Glutamatergic neuron (in vitro differentiated cells): ENCODE measurements at regions not wholly inside any gene's neighbourhood (a gene's known extent, or its start where the extent isn't known, plus 50 kb on each side); places are given as distances from the start of the nearest gene placed in this dataset.
A peak's percentile ranks its signal among the peaks of the same experiment; 100 is the strongest.

Experiments used
- DNase-seq: peaks from one replicate; pipeline ENCODE4 v3.0.0; 2022
- H3K27ac Mint-ChIP-seq: one replicate; pipeline ENCODE4 v1.8.0; 2020; ENCODE audit warnings: mild to moderate bottlenecking, mixed read lengths, inconsistent platforms; ENCODE audit not compliant: unreplicated experiment
- H3K27me3 Mint-ChIP-seq: one replicate; pipeline ENCODE4 v1.8.0; 2020; ENCODE audit warnings: mild to moderate bottlenecking, moderate library complexity, mixed read lengths, inconsistent platforms; ENCODE audit not compliant: unreplicated experiment
- H3K36me3 Mint-ChIP-seq: one replicate; pipeline ENCODE4 v1.8.0; 2020; ENCODE audit warnings: mild to moderate bottlenecking, mixed read lengths, inconsistent platforms; ENCODE audit not compliant: unreplicated experiment
- H3K4me1 Mint-ChIP-seq: one replicate; pipeline ENCODE4 v1.8.0; 2020; ENCODE audit warnings: mild to moderate bottlenecking, low read depth, mixed read lengths, inconsistent platforms; ENCODE audit not compliant: unreplicated experiment
- H3K4me3 Mint-ChIP-seq: one replicate; pipeline ENCODE4 v1.8.0; 2020; ENCODE audit warnings: mild to moderate bottlenecking, mixed read lengths, inconsistent platforms; ENCODE audit not compliant: unreplicated experiment
- H3K9me3 Mint-ChIP-seq: one replicate; pipeline ENCODE4 v1.8.0; 2020; ENCODE audit warnings: mild to moderate bottlenecking, moderate library complexity, mixed read lengths, inconsistent platforms; ENCODE audit not compliant: unreplicated experiment
- TF ChIP-seq, protein P1 (sequence below): fragments of 200-600 bp; sonication (generic); IDR thresholded peaks from one replicate; pipeline ENCODE4 v1.5.0; 2021; ENCODE audit not compliant: partially characterized antibody, unreplicated experiment

GRCh38 chr4:3385711-3386420 is 55.9 kb upstream of the HGFAC start:
- TF ChIP-seq, protein P1, sequence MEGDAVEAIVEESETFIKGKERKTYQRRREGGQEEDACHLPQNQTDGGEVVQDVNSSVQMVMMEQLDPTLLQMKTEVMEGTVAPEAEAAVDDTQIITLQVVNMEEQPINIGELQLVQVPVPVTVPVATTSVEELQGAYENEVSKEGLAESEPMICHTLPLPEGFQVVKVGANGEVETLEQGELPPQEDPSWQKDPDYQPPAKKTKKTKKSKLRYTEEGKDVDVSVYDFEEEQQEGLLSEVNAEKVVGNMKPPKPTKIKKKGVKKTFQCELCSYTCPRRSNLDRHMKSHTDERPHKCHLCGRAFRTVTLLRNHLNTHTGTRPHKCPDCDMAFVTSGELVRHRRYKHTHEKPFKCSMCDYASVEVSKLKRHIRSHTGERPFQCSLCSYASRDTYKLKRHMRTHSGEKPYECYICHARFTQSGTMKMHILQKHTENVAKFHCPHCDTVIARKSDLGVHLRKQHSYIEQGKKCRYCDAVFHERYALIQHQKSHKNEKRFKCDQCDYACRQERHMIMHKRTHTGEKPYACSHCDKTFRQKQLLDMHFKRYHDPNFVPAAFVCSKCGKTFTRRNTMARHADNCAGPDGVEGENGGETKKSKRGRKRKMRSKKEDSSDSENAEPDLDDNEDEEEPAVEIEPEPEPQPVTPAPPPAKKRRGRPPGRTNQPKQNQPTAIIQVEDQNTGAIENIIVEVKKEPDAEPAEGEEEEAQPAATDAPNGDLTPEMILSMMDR: no peak
- Mint-ChIP-seq H3K27ac (no peak overlapping the region), H3K36me3 (peaks cover 9% of the 10 kb centered on the region), H3K4me1 (peaks cover 37% of the 10 kb centered on the region), H3K9me3 (peaks cover 7% of the 10 kb centered on the region), H3K4me3 (no peak overlapping the region), H3K27me3 (peaks cover 10% of the 10 kb centered on the region)
- DNase-seq: no peak

DNA sequence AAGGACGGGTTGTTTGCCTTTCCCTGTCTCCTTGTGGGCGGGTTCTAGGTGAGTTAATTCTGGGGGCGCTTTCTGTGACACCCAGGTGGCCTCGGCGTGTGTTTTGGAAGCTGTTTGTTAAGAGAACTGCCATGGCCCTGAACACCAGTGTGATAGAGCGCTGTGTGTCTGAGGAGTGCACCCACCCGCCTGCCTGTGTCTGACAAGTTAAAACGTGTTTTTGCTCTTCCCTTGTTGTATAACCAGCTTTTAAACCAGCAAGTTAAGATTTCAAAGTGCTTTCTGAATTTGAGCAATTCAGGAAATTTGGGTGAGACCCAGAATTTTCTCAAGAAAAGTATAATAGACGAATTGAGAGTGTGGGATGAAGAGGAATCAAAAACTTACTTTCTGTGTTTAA is 55.2 kb upstream of the HGFAC start:
- Mint-ChIP-seq H3K9me3 (peaks cover 6% of the 10 kb centered on the region), H3K36me3 (peaks cover 2% of the 10 kb centered on the region), H3K4me3 (no peak overlapping the region), H3K27ac (no peak overlapping the region), H3K4me1 (peaks cover 37% of the 10 kb centered on the region), H3K27me3 (peaks cover 8% of the 10 kb centered on the region)
- no peak for DNase-seq
- TF ChIP-seq, protein P1: no peak

GRCh38 chr4:3387154-3387942 is 54.4 kb upstream of the HGFAC start:
- Mint-ChIP-seq H3K36me3 (no peaks in the 10 kb centered on the region), H3K4me3 (no peak overlapping the region), H3K4me1 (peaks cover 42% of the 10 kb centered on the region), H3K27ac (no peak overlapping the region), H3K9me3 (peaks cover 6% of the 10 kb centered on the region), H3K27me3 (peaks cover 8% of the 10 kb centered on the region)
- TF ChIP-seq, protein P1: no peak
- DNase-seq: no peak

GRCh38 chr4:3387943-3388361 is 53.8 kb upstream of the HGFAC start:
- H3K4me3 Mint-ChIP-seq: no peak overlapping the region
- H3K9me3 Mint-ChIP-seq: peaks cover 6% of the 10 kb centered on the region
- no peak for DNase-seq
- H3K27me3 Mint-ChIP-seq: peaks cover 8% of the 10 kb centered on the region
- TF ChIP-seq, protein P1: no peak
- H3K27ac Mint-ChIP-seq: peak overlapping the region; percentile 33
- H3K4me1 Mint-ChIP-seq: peaks cover 45% of the 10 kb centered on the region
- H3K36me3 Mint-ChIP-seq: no peaks in the 10 kb centered on the region
